ENCODE measurements at regions not wholly inside any gene's neighbourhood (a gene's known extent, or its start where the extent isn't known, plus 50 kb on each side); places are given as distances from the start of the nearest gene placed in this dataset.
"Not testable (repeated sequence)": the region's sequence is repeated elsewhere in the genome, so short reads cannot be mapped to it uniquely, and the experiment has no call there.

DNA sequence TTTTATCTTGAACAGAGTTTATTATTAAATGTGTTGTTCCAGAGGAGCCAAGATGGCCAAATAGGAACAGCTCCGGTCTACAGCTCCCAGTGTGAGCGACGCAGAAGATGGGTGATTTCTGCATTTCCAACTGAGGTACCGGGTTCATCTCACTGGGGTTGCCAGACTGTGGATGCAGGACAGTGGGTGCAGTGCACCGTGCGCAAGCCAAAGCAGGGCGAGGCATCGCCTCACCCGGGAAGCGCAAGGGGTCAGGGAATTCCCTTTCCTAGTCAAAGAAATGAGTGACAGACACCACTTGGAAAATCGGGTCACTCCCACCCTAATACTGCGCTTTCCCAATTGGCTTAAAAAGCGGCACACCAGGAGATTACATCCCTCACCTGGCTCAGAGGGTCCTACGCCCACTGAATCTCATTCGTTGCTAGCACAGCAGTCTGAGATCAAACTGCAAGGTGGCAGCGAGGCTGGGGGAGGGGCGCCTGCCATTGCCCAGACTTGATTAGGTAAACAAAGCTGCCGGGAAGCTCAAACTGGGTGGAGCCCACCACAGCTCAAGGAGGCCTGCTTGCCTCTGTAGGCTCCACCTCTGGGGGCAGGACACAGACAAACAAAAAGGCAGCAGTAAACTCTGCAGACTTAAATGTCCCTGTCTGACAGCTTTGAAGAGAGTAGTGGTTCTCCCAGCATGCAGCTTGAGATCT, 155.2 kb upstream of the KBTBD8 start:
- TF ChIP-seq CTCF (IDR thresholded peaks at IDR 0.05; ENCODE audit: low read depth, low read length, missing input control); GABPA (IDR thresholded peaks at IDR 0.05 in 1 of 2, conservative IDR thresholded peaks at IDR 0.05 in 1 of 2); YY1 (IDR thresholded peaks at IDR 0.05); REST (IDR thresholded peaks at IDR 0.05); SP1 (IDR thresholded peaks at IDR 0.05); TAF1 (conservative IDR thresholded peaks at IDR 0.05); RXRA (IDR thresholded peaks at IDR 0.05); JUND (IDR thresholded peaks at IDR 0.05); FOXA1 (IDR thresholded peaks at IDR 0.05); RAD21 (IDR thresholded peaks at IDR 0.05); ZBTB33 (IDR thresholded peaks at IDR 0.05); FOXA2 (IDR thresholded peaks at IDR 0.05): not testable (repeated sequence)
- TF ChIP-seq, protein P1, sequence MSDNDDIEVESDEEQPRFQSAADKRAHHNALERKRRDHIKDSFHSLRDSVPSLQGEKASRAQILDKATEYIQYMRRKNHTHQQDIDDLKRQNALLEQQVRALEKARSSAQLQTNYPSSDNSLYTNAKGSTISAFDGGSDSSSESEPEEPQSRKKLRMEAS (IDR thresholded peaks at IDR 0.05) = not testable (repeated sequence)
- TF ChIP-seq, protein P2, sequence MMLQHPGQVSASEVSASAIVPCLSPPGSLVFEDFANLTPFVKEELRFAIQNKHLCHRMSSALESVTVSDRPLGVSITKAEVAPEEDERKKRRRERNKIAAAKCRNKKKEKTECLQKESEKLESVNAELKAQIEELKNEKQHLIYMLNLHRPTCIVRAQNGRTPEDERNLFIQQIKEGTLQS (IDR thresholded peaks at IDR 0.05) = not testable (repeated sequence)

Data from liver (tissue), 3 donors.